Upper lobe of left lung (tissue), 6 donors: ENCODE measurements at regions not wholly inside any gene's neighbourhood (a gene's known extent, or its start where the extent isn't known, plus 50 kb on each side); places are given as distances from the start of the nearest gene placed in this dataset.
"Not testable (repeated sequence)": the region's sequence is repeated elsewhere in the genome, so short reads cannot be mapped to it uniquely, and the experiment has no call there.

Experiments used
- ATAC-seq, 2 donors: fragments of 200-7000 bp; cut with Tn5 transposase; one replicate each; pipeline ENCODE4 v1.9.1; 2022; ENCODE audit warnings: mild to moderate bottlenecking in 2 of 2, moderate library complexity in 2 of 2; ENCODE audit not compliant: low FRiP score in 2 of 2
- DNase-seq, 2 donors: peaks; one replicate each; pipeline ENCODE4 v3.0.0-alpha.2; 2019 to 2020
- H3K27ac ChIP-seq, 4 donors: fragments of 200-600 bp; sonication (generic); one replicate each; pipeline ENCODE4 v1.5.1; 2016 to 2019
- H3K27me3 ChIP-seq, 4 donors: fragments of 200-600 bp; sonication (generic); one replicate each; pipeline ENCODE4 v1.5.1; 2017 to 2019
- H3K36me3 ChIP-seq, 4 donors: fragments of 200-600 bp; sonication (generic); one replicate each; pipeline ENCODE4 v1.5.1; 2016 to 2019
- H3K4me1 ChIP-seq, 4 donors: fragments of 200-600 bp; sonication (generic); one replicate each; pipeline ENCODE4 v1.5.1; 2018 to 2019
- H3K4me3 ChIP-seq, 4 donors: fragments of 200-600 bp; sonication (generic); one replicate each; pipeline ENCODE4 v1.5.1; 2017 to 2019; ENCODE audit warnings: mild to moderate bottlenecking in 2 of 4, moderate library complexity in 1 of 4
- H3K9me3 ChIP-seq, 4 donors: fragments of 200-600 bp; sonication (generic); one replicate each; pipeline ENCODE4 v1.5.1; 2018 to 2019
- EP300 ChIP-seq, 4 donors: sonication (generic); formaldehyde crosslinking; IDR thresholded peaks; one replicate each; pipeline ENCODE4 v1.5.1; 2017; ENCODE audit warnings: antibody characterized with exemption in 4 of 4, control low read depth in 2 of 4
- POLR2A ChIP-seq, 4 donors: fragments of 450-650 bp; IDR thresholded peaks; one replicate each; pipeline ENCODE4 v1.5.1; 2016 to 2017; ENCODE audit warnings: antibody characterized with exemption in 4 of 4, mild to moderate bottlenecking in 2 of 4
- POLR2AphosphoS5 ChIP-seq, 2 donors: sonication (generic); formaldehyde crosslinking; IDR thresholded peaks; one replicate each; pipeline ENCODE4 v1.5.1; 2017; ENCODE audit warnings: antibody characterized with exemption in 2 of 2
- WGBS, 2 donors: methylation state at CpG; one replicate each; pipeline ENCODE4 v1.1.5; 2017 to 2018; 5-methylcytosine and 5-hydroxymethylcytosine counted together
- TF ChIP-seq, protein P1 (sequence below), 6 experiments: fragments of 450-650 bp in 4 of 6; fragments of 200-600 bp in 2 of 6; sonication (generic) in 2 of 6; IDR thresholded peaks; one replicate each; pipeline ENCODE4 v1.5.1; 2016 to 2019; ENCODE audit warnings: antibody characterized with exemption in 6 of 6
- donor health status: DM: no; HTN: no; CAD: no; lungs with moderate emphysema.
- donor health status: DM: no; HTN: yes; CAD: no; lungs with severe emphysema.

- WGBS, 2 donors, result 70 to 74% methylated on average over 2 of the region's 2 CpGs
- no peak for ATAC-seq
Observed at GRCh38 chr7:15128716-15129115, 226.2 kb upstream of the DGKB start.

DNA sequence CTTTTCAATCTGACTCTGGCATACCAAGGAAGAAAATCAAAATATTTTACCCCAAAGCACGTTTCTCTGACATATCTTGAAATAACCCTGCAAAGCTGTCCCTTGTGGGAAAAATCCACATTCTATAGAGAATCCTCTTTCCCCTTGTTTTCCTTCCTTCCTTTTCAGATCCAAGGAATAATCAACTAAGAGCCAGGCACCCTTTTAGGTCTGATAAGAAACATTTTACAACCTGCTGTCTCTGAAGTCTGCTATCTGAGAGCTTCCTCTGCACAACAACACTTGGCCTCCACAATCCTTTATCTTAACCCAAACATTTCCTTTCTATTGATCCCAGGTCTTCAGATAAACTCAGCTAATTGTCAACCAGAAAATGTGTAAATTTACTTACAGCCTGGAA is 224.1 kb upstream of the DGKB start:
- not testable (repeated sequence) for H3K4me1 ChIP-seq, H3K27me3 ChIP-seq, H3K36me3 ChIP-seq, DNase-seq, H3K4me3 ChIP-seq, H3K27ac ChIP-seq, H3K9me3 ChIP-seq, ATAC-seq
- 32 to 52% methylated on average over 1 of the region's 1 CpG for WGBS, 2 donors

More at GRCh38 chr7:15128716-15129115, 226.2 kb upstream of the DGKB start:
- H3K36me3 ChIP-seq, result no peaks in the 10 kb centered on the region
- no peaks in the 10 kb centered on the region for H3K27me3 ChIP-seq
- no peak overlapping the region for H3K4me3 ChIP-seq
- H3K9me3 ChIP-seq, result no peaks in the 10 kb centered on the region
- TF ChIP-seq POLR2A (IDR thresholded peaks at IDR 0.05) (no peak), POLR2AphosphoS5 (IDR thresholded peaks at IDR 0.05) (no peak), EP300 (IDR thresholded peaks at IDR 0.05) (no peak)
- TF ChIP-seq, protein P1, sequence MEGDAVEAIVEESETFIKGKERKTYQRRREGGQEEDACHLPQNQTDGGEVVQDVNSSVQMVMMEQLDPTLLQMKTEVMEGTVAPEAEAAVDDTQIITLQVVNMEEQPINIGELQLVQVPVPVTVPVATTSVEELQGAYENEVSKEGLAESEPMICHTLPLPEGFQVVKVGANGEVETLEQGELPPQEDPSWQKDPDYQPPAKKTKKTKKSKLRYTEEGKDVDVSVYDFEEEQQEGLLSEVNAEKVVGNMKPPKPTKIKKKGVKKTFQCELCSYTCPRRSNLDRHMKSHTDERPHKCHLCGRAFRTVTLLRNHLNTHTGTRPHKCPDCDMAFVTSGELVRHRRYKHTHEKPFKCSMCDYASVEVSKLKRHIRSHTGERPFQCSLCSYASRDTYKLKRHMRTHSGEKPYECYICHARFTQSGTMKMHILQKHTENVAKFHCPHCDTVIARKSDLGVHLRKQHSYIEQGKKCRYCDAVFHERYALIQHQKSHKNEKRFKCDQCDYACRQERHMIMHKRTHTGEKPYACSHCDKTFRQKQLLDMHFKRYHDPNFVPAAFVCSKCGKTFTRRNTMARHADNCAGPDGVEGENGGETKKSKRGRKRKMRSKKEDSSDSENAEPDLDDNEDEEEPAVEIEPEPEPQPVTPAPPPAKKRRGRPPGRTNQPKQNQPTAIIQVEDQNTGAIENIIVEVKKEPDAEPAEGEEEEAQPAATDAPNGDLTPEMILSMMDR (IDR thresholded peaks at IDR 0.05), result no peak
- H3K27ac ChIP-seq, result no peak overlapping the region
- no peaks in the 10 kb centered on the region for H3K4me1 ChIP-seq
- DNase-seq, result no peak

DNA sequence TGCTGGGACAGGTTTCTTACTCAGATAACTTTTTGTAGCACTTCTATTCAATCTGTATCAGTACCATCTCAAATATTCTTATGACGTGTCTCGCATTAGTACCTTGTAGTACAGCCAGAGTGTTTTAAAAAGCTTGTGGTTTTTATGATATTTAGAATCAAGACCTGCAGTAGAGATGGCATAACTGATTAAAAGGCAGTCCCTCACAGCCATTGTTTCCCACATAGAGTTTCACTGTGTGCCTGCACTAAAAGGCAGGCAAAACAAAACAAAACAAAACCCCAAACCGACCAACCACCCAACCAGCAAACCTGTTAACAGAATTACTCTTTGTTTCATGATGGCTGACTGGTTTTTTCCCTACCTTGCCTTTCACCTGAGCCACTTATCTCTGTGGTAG is 221.3 kb upstream of the DGKB start:
- Histone ChIP-seq H3K4me3 (no peak overlapping the region), H3K9me3 (no peaks in the 10 kb centered on the region), H3K27me3 (no peaks in the 10 kb centered on the region), H3K27ac (no peak overlapping the region), H3K4me1 (no peaks in the 10 kb centered on the region), H3K36me3 (no peaks in the 10 kb centered on the region)
- no peak for ATAC-seq
- WGBS, 2 donors, result 44 to 65% methylated on average over 3 of the region's 3 CpGs
- no peak for TF ChIP-seq POLR2A (IDR thresholded peaks at IDR 0.05)
- DNase-seq, result no peak

DNA sequence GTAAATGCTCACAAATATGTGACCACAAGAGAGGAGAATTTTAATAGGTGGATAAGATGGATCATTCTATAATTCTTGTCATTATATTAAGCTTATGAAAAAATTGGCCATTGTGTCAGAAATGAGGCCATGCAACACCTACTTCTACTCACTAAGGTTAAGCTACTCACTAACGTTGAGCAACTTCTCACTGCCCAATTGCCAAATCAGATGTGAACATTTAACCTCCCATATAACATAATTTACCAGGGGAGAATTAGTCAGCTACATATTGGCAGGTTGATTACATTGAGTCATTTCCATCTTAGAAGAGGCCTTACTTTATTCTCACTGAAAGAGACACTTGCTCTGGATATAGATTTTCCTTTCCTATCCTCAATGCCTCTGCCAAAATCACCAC is 211.2 kb upstream of the DGKB start:
- DNase-seq, result no peak
- H3K9me3 ChIP-seq, result no peaks in the 10 kb centered on the region
- no peaks in the 10 kb centered on the region for H3K36me3 ChIP-seq
- TF ChIP-seq, protein P1 (IDR thresholded peaks at IDR 0.05), result no peak
- TF ChIP-seq POLR2AphosphoS5 (IDR thresholded peaks at IDR 0.05), result no peak
- TF ChIP-seq EP300 (IDR thresholded peaks at IDR 0.05), result no peak
- TF ChIP-seq POLR2A (IDR thresholded peaks at IDR 0.05), result no peak
- ATAC-seq, result no peak
- H3K4me1 ChIP-seq, result no peaks in the 10 kb centered on the region
- H3K27me3 ChIP-seq, result no peaks in the 10 kb centered on the region
- WGBS, 2 donors, result 82 to 89% methylated on average over 1 of the region's 1 CpG
- H3K27ac ChIP-seq, result no peak overlapping the region
- no peak overlapping the region for H3K4me3 ChIP-seq

DNA sequence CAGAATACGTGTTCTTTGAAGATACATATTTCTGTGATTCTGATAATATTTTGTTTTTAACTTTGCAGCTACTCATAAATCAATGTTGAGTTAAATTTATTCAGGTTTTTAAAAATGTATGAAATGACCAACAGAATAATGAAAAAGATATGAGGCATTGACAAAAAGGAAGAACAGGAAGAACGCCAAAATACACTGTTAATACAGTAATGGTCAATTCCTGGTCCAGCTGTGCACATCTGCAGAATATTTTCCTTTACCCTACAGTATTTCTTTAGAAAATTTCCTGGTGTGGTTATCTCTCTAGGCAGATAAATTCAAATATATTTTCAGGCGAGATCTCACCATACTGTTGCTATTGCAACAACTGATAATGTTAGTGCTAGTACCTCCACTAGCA is 203.2 kb upstream of the DGKB start:
- no peaks in the 10 kb centered on the region for H3K9me3 ChIP-seq
- no peaks in the 10 kb centered on the region for H3K27me3 ChIP-seq
- H3K4me1 ChIP-seq, result no peaks in the 10 kb centered on the region
- H3K27ac ChIP-seq, result no peak overlapping the region
- DNase-seq, result no peak
- H3K36me3 ChIP-seq, result no peaks in the 10 kb centered on the region
- WGBS, 2 donors, result 65 to 69% methylated on average over 3 of the region's 3 CpGs
- no peak overlapping the region for H3K4me3 ChIP-seq
- TF ChIP-seq POLR2AphosphoS5 (IDR thresholded peaks at IDR 0.05) (no peak), EP300 (IDR thresholded peaks at IDR 0.05) (no peak), POLR2A (IDR thresholded peaks at IDR 0.05) (no peak)
- TF ChIP-seq, protein P1 (IDR thresholded peaks at IDR 0.05), result no peak
- ATAC-seq, result no peak

DNA sequence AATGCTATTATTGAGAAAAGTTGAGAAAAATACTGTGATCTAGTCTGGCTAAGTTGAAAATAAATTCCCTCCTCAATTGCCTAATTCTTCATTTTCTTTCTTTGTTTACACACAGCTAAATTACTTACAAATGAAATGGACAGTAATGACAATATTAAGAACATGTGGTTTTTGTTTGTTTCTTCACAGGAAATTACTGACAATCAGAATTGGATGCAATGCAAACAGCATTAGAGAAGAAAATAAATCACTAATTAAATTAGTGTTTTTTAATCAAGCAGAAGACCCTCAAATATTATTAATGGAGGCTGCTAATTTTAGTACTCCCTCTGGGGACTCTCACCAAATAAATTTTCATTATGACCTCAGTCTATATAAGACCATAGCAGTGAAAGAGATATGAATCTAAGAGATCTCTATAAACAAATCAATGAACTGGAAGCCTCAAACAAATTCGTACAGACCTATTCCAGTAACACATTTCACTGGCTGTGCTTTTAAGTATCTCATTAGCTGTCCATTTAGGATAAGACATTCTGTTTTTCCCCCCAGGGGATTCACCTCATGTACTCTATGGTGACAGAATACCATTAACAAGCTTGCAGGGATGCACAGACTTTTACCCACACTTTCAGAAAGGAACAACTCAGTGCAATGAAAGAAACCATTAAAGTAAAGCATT is 202.0 kb upstream of the DGKB start:
- H3K27me3 ChIP-seq, result no peaks in the 10 kb centered on the region
- H3K36me3 ChIP-seq, result no peaks in the 10 kb centered on the region
- H3K9me3 ChIP-seq, result no peaks in the 10 kb centered on the region
- DNase-seq, result no peak
- no peak for ATAC-seq
- WGBS, 2 donors, result 21 to 50% methylated on average over 1 of the region's 1 CpG
- TF ChIP-seq POLR2A (IDR thresholded peaks at IDR 0.05) (no peak), EP300 (IDR thresholded peaks at IDR 0.05) (no peak), POLR2AphosphoS5 (IDR thresholded peaks at IDR 0.05) (no peak)
- TF ChIP-seq, protein P1 (IDR thresholded peaks at IDR 0.05), result no peak
- no peaks in the 10 kb centered on the region for H3K4me1 ChIP-seq
- H3K27ac ChIP-seq, result no peak overlapping the region
- H3K4me3 ChIP-seq, result no peak overlapping the region
